Globus pallidus (tissue), 1 donor: ENCODE measurements at regions not wholly inside any gene's neighbourhood (a gene's known extent, or its start where the extent isn't known, plus 50 kb on each side); places are given as distances from the start of the nearest gene placed in this dataset.
"Not testable (repeated sequence)": the region's sequence is repeated elsewhere in the genome, so short reads cannot be mapped to it uniquely, and the experiment has no call there.

Source experiments
- DNase-seq: peaks from one replicate; pipeline ENCODE4 v3.0.0-alpha.2; 2015; ENCODE audit warnings: low spot score

GRCh38 chr13:89214185-89214584, 1543.0 kb downstream of the SLITRK5 start:
- no peak for DNase-seq

- not testable (repeated sequence) for DNase-seq
Observed at GRCh38 chr13:89215319-89215718, 1544.1 kb downstream of the SLITRK5 start.

GRCh38 chr13:89217813-89218212, 1546.6 kb downstream of the SLITRK5 start:
- no peak for DNase-seq

- DNase-seq = no peak
Observed at GRCh38 chr13:89221557-89222158, 1550.5 kb downstream of the SLITRK5 start.

GRCh38 chr13:89227356-89227755, 1556.2 kb downstream of the SLITRK5 start:
- DNase-seq = no peak

- no peak for DNase-seq
Observed at GRCh38 chr13:89238496-89238895, 1567.3 kb downstream of the SLITRK5 start.

GRCh38 chr13:89239361-89240127, 1568.4 kb downstream of the SLITRK5 start:
- DNase-seq = no peak

GRCh38 chr13:89255844-89256406, 1584.8 kb downstream of the SLITRK5 start:
- no peak for DNase-seq

GRCh38 chr13:89267734-89268133, 1596.6 kb downstream of the SLITRK5 start:
- DNase-seq = no peak

GRCh38 chr13:89269737-89270136, 1598.6 kb downstream of the SLITRK5 start:
- no peak for DNase-seq

- DNase-seq = no peak
Observed at GRCh38 chr13:89270736-89271135, 1599.6 kb downstream of the SLITRK5 start.

GRCh38 chr13:89279374-89279773, 1608.2 kb downstream of the SLITRK5 start:
- no peak for DNase-seq

GRCh38 chr13:89281331-89281730, 1610.2 kb downstream of the SLITRK5 start:
- no peak for DNase-seq

GRCh38 chr13:89282241-89282640, 1611.1 kb downstream of the SLITRK5 start:
- no peak for DNase-seq

GRCh38 chr13:89287381-89287780, 1616.2 kb downstream of the SLITRK5 start:
- DNase-seq = no peak

GRCh38 chr13:89294115-89294867, 1623.1 kb downstream of the SLITRK5 start:
- no peak for DNase-seq

- no peak for DNase-seq
Observed at GRCh38 chr13:89307278-89307677, 1636.1 kb downstream of the SLITRK5 start.

- no peak for DNase-seq
Observed at GRCh38 chr13:89310943-89311672, 1639.9 kb downstream of the SLITRK5 start.

- no peak for DNase-seq
Observed at GRCh38 chr13:89315287-89315686, 1644.1 kb downstream of the SLITRK5 start.

GRCh38 chr13:89322466-89322865, 1651.3 kb downstream of the SLITRK5 start:
- DNase-seq = no peak

GRCh38 chr13:89324582-89324981, 1653.4 kb downstream of the SLITRK5 start:
- DNase-seq = no peak

- no peak for DNase-seq
Observed at GRCh38 chr13:89343165-89343564, 1672.0 kb downstream of the SLITRK5 start.
